ENCODE measurements at regions not wholly inside any gene's neighbourhood (a gene's known extent, or its start where the extent isn't known, plus 50 kb on each side); places are given as distances from the start of the nearest gene placed in this dataset.

DNA sequence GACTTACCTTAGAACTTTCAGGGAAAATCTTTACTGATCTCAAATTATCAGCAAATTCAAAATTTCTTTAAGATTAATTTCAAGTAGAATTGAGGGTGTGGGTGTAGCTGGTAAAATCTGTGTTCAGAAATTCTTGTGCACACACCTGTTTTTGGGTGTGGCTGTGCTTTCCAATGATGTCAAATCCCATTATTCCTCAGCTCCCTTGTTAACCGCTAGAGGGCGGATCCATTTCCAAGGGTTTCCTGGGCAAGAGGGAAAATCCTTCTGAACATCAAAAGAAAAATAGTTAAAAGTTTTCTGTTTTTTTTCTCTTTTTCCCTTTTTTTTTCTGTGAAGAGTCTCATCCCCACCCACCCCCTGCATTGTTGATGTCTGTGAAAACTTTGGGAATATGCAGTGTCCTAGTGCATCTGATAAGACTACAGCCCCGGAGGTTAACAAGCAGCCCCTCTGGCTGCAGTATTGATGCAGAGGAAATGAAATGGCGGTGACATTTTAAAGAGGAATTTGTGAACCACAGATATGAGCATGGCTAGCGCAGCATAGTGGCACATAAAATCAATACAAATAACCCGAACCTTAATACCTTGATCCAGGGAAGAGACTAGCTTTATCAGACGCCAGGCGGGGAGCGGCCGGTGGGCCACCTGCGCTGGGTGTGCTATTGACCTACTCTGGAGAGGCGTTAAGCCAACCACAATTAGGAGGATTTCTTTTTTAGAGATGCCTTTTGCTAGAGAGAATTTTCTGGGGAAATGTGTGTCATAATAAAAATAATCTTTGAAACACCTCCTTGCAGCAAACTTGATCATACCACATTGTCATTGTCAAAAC is 130.9 kb downstream of the FOXA2 start:
- no peaks in the 10 kb centered on the region for H3K27me3 ChIP-seq (ENCODE audit: control insufficient read depth, insufficient read depth, low read length)
- TF ChIP-seq, protein P1, sequence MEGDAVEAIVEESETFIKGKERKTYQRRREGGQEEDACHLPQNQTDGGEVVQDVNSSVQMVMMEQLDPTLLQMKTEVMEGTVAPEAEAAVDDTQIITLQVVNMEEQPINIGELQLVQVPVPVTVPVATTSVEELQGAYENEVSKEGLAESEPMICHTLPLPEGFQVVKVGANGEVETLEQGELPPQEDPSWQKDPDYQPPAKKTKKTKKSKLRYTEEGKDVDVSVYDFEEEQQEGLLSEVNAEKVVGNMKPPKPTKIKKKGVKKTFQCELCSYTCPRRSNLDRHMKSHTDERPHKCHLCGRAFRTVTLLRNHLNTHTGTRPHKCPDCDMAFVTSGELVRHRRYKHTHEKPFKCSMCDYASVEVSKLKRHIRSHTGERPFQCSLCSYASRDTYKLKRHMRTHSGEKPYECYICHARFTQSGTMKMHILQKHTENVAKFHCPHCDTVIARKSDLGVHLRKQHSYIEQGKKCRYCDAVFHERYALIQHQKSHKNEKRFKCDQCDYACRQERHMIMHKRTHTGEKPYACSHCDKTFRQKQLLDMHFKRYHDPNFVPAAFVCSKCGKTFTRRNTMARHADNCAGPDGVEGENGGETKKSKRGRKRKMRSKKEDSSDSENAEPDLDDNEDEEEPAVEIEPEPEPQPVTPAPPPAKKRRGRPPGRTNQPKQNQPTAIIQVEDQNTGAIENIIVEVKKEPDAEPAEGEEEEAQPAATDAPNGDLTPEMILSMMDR (IDR thresholded peaks at IDR 0.05; ENCODE audit: insufficient read depth, low read length, poor library complexity, severe bottlenecking), result peak; percentile 78
- DNase-seq (ENCODE audit: low read depth), result no peak
- no peak overlapping the region for H3K4me3 ChIP-seq (ENCODE audit: low read depth, low read length)
- H3K36me3 ChIP-seq (ENCODE audit: control insufficient read depth, insufficient read depth, low read length), result no peaks in the 10 kb centered on the region

DNA sequence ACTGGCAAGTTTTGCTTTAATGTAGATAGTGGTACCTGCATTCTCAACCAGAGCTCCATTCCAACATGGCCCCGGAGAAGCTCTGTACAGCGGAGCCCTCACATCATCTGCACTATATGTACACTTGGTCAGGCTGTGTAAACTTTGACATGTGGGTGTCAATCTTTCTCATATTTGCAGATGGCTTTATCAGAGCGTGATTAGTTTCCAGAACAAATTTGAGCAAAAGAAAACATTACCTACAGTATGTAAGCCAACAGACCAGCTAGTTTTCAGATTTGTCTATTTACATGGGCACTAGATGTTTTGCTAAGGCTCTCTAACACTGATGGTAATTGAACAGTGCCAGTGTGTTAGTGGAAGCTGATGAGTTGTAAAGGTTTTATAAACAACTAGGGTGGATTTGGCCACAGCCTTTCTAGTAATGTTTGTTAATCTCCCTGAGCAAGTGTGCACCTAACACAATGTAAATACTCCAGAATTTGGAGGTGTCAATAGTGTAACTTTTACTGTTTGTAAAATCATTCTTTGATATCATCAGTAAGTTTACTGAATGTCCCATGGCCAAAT is 131.8 kb downstream of the FOXA2 start:
- TF ChIP-seq, protein P1 (IDR thresholded peaks at IDR 0.05; ENCODE audit: insufficient read depth, low read length, poor library complexity, severe bottlenecking), result no peak
- no peaks in the 10 kb centered on the region for H3K36me3 ChIP-seq (ENCODE audit: control insufficient read depth, insufficient read depth, low read length)
- H3K27me3 ChIP-seq (ENCODE audit: control insufficient read depth, insufficient read depth, low read length), result no peaks in the 10 kb centered on the region
- DNase-seq (ENCODE audit: low read depth), result no peak
- H3K4me3 ChIP-seq (ENCODE audit: low read depth, low read length), result no peak overlapping the region

DNA sequence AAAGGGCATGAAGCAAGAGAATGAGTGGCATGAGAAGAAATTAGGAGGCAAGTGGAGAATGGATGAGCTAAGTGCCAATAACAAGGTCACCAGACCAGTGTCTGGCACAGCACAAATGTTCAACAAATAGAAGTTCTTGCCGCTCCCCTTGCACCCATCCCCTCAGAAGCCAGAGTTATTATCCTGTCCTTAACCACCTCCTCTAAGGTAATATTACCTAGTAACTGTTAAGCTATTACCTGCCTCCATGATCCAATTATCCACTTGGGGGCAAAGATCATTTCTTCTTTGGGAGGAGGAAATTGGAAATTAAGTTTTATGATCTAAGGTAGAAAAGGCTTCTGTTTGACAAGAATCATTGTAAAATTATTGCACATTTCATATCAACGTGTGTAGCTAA is 133.8 kb downstream of the FOXA2 start:
- no peaks in the 10 kb centered on the region for H3K27me3 ChIP-seq (ENCODE audit: control insufficient read depth, insufficient read depth, low read length)
- TF ChIP-seq, protein P1 (IDR thresholded peaks at IDR 0.05; ENCODE audit: insufficient read depth, low read length, poor library complexity, severe bottlenecking), result no peak
- H3K4me3 ChIP-seq (ENCODE audit: low read depth, low read length), result no peak overlapping the region
- no peaks in the 10 kb centered on the region for H3K36me3 ChIP-seq (ENCODE audit: control insufficient read depth, insufficient read depth, low read length)
- no peak for DNase-seq (ENCODE audit: low read depth)

DNA sequence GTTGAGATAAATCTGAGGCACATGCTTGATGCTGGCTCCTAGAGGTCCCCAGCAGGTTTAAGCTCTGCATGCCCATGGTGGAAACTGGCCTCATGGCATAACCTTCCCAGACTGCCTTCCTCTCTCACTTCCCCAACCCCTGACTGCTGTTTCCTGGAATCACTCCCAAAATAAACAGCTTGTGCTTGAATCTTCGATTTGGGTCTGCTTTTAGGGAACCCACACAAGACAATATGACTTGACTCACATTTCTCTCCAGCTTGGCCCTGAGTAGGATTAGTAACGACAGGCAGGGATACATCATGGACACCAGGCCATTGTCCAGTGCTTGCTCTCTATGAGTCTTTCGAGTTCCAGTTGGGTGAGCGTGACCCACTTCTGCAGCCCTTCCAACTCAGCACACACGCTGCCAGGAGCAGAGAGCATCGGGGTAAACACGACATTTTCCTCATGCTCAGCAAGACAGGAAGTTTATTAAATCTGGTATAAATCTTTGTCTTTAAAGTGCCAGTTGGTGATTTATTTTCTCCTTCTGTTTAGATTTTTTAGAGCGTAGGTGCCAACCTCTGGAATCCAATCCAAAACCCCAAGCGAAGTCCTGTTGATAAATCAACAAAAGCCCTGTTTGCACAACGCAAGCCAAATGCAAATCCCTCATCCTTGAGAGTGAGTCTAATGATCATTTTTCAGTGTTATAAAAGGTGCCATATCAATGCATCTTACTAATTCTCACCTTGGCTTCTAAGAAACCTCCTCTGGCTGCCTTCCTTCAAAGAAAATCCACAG is 135.0 kb downstream of the FOXA2 start:
- no peak overlapping the region for H3K4me3 ChIP-seq (ENCODE audit: low read depth, low read length)
- no peak for DNase-seq (ENCODE audit: low read depth)
- H3K36me3 ChIP-seq (ENCODE audit: control insufficient read depth, insufficient read depth, low read length), result no peaks in the 10 kb centered on the region
- no peaks in the 10 kb centered on the region for H3K27me3 ChIP-seq (ENCODE audit: control insufficient read depth, insufficient read depth, low read length)
- TF ChIP-seq, protein P1 (IDR thresholded peaks at IDR 0.05; ENCODE audit: insufficient read depth, low read length, poor library complexity, severe bottlenecking), result no peak

DNA sequence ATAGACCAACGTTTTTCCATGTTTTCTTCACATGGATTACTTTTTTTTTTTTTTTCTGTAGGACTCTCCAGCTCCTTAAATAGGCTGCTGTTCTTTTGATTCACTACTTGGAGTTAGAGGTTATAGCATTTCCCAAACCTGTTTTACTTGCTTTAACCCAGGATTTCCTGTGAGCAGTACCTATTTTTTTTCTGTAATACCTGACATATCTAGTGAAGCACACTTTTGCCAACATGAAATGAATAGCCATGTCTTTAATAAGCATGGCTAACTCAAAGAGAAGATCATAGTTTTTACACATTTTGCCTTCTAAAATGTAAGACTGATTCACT is 137.0 kb downstream of the FOXA2 start:
- Histone ChIP-seq H3K36me3 (ENCODE audit: control insufficient read depth, insufficient read depth, low read length) (no peaks in the 10 kb centered on the region), H3K4me3 (ENCODE audit: low read depth, low read length) (no peak overlapping the region), H3K27me3 (ENCODE audit: control insufficient read depth, insufficient read depth, low read length) (no peaks in the 10 kb centered on the region)
- TF ChIP-seq, protein P1 (IDR thresholded peaks at IDR 0.05; ENCODE audit: insufficient read depth, low read length, poor library complexity, severe bottlenecking), result no peak
- no peak for DNase-seq (ENCODE audit: low read depth)

Measured in kidney epithelial cell (primary cell).